Activated naive CD8-positive, alpha-beta T cell treated with anti-CD3 and anti-CD28 coated beads, Interleukin-2, amount 10 ng/mL, durations not matched to agents 7 days and 5 days (primary cell): ENCODE measurements at regions not wholly inside any gene's neighbourhood (a gene's known extent, or its start where the extent isn't known, plus 50 kb on each side); places are given as distances from the start of the nearest gene placed in this dataset.

Experiments
- ATAC-seq: fragments of 150-1000 bp; cut with Tn5 transposase; one replicate; pipeline ENCODE4 v1.10.0; 2021; ENCODE audit warnings: low read depth, moderate library complexity
- POLR2A ChIA-PET: fragments of 350-600 bp; sonication (Branson Sonifier 250); formaldehyde crosslinking; loops from one replicate; lab custom pipeline; 2021; ENCODE audit warnings: antibody characterized with exemption; lab: Charles Lee
- DNase-seq: peaks from one replicate; pipeline ENCODE4 v3.0.0; 2021
- H3K27ac Mint-ChIP-seq: one replicate; pipeline ENCODE4 v1.8.0; 2022; ENCODE audit warnings: mild to moderate bottlenecking, mixed read lengths
- H3K27me3 Mint-ChIP-seq: one replicate; pipeline ENCODE4 v1.8.0; 2022; ENCODE audit warnings: mild to moderate bottlenecking, moderate library complexity, mixed read lengths
- H3K36me3 Mint-ChIP-seq: one replicate; pipeline ENCODE4 v1.8.0; 2021; ENCODE audit warnings: mild to moderate bottlenecking, mixed read lengths
- H3K4me1 Mint-ChIP-seq: one replicate; pipeline ENCODE4 v1.8.0; 2021; ENCODE audit warnings: mixed read lengths
- H3K4me3 Mint-ChIP-seq: one replicate; pipeline ENCODE4 v1.8.0; 2022; ENCODE audit warnings: mild to moderate bottlenecking, moderate library complexity, mixed read lengths
- H3K9me3 Mint-ChIP-seq: one replicate; pipeline ENCODE4 v1.8.0; 2021; ENCODE audit warnings: mixed read lengths

- Mint-ChIP-seq H3K27me3 (peaks cover 14% of the 10 kb centered on the region), H3K4me3 (no peak overlapping the region)
Measured at GRCh38 chr3:38980938-38981337, 70.8 kb downstream of the SCN11A start.

GRCh38 chr3:38978729-38979128 lies 73.0 kb downstream of the SCN11A start:
- Mint-ChIP-seq H3K9me3 (no peaks in the 10 kb centered on the region), H3K27ac (no peak overlapping the region), H3K4me3 (no peak overlapping the region), H3K4me1 (no peaks in the 10 kb centered on the region), H3K36me3 (no peaks in the 10 kb centered on the region), H3K27me3 (peaks cover 13% of the 10 kb centered on the region)
- ATAC-seq, result no peak
- POLR2A ChIA-PET, result no interaction called here
- no peak for DNase-seq

More at GRCh38 chr3:38980938-38981337, 70.8 kb downstream of the SCN11A start:
- POLR2A ChIA-PET, result no interaction called here
- no peak for ATAC-seq
- Mint-ChIP-seq H3K27ac (no peak overlapping the region), H3K9me3 (no peaks in the 10 kb centered on the region), H3K36me3 (no peaks in the 10 kb centered on the region), H3K4me1 (no peaks in the 10 kb centered on the region)
- no peak for DNase-seq

GRCh38 chr3:38970851-38971638 lies 80.7 kb downstream of the SCN11A start:
- no peak for ATAC-seq
- no peak for DNase-seq

DNA sequence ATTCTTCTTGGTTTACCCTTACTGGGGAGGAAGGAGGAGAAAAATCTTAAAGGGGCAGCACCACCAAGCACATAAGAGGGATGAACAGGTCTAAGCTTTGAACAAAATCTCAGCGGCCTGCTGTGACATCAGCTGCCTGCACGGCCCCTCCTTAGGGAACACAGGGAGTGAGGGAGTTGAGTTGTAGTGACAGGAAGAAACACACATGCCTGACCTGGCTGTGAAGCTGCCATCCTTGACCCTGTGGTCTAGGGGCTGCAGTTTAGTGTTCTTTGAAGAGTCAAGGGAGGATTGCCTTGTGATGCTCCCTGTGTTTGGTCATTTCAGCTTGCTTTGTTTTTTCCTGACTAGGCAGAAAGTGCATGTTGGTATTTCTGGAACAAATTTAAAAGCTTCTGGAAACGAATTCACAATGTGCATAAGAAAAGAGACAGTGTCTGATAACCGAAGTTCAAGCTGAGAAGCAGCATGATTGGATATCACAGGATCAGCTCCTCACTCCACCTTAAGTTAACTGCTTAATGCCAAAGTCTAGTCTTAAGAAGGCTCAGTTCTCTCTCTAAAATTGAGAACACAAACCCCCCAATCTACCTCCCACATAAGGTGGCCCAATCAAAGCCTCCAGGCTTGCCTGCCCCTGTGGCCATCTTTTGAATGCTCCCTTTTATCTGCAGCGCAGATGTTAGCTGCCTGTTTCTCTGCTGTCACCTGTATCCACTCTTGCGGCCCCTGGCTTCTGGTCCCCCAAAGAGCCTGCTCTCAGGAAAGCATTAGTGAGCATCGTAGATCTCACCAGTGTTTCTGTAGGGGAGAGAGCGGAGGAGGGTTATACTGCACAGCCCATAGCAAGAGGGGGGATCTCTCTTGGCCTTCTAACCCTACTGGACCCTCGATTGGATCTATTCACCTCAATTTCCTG lies 82.2 kb downstream of the SCN11A start:
- no peak for ATAC-seq
- peaks cover 11% of the 10 kb centered on the region for H3K27me3 Mint-ChIP-seq
- no peaks in the 10 kb centered on the region for H3K4me1 Mint-ChIP-seq
- no peak overlapping the region for H3K27ac Mint-ChIP-seq
- POLR2A ChIA-PET, result no interaction called here
- no peaks in the 10 kb centered on the region for H3K9me3 Mint-ChIP-seq
- H3K4me3 Mint-ChIP-seq, result no peak overlapping the region
- H3K36me3 Mint-ChIP-seq, result no peaks in the 10 kb centered on the region
- DNase-seq, result no peak

More at GRCh38 chr3:38970851-38971638, 80.7 kb downstream of the SCN11A start:
- H3K9me3 Mint-ChIP-seq, result no peaks in the 10 kb centered on the region
- no peaks in the 10 kb centered on the region for H3K4me1 Mint-ChIP-seq
- H3K36me3 Mint-ChIP-seq, result no peaks in the 10 kb centered on the region
- POLR2A ChIA-PET, result no interaction called here
- peaks cover 16% of the 10 kb centered on the region for H3K27me3 Mint-ChIP-seq
- no peak overlapping the region for H3K27ac Mint-ChIP-seq
- no peak overlapping the region for H3K4me3 Mint-ChIP-seq

- POLR2A ChIA-PET, result no interaction called here
- no peak overlapping the region for H3K4me3 Mint-ChIP-seq
- peaks cover 11% of the 10 kb centered on the region for H3K27me3 Mint-ChIP-seq
- ATAC-seq (no peak), DNase-seq (no peak)
- H3K9me3 Mint-ChIP-seq, result no peaks in the 10 kb centered on the region
- no peaks in the 10 kb centered on the region for H3K36me3 Mint-ChIP-seq
- H3K4me1 Mint-ChIP-seq, result no peaks in the 10 kb centered on the region
- no peak overlapping the region for H3K27ac Mint-ChIP-seq
Measured at GRCh38 chr3:38968891-38969290, 82.9 kb downstream of the SCN11A start.

DNA sequence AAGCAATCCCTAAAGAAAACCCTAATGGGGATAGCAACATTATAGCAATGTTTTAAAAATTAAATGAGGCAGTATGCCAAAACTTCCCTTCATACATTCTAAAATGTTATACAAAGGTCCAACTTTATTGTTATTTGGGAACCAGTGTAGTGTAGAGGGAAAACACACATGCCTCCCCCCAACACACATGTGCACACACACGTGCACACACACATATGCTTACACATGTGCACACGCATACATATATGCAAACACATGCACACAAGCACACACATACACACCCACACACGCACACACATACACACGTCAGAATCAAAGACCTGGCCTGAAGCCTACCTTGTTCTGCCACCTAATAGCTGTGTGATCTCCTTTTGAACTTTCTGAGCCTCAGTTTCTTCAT lies 83.3 kb downstream of the SCN11A start:
- H3K4me3 Mint-ChIP-seq, result no peak overlapping the region
- POLR2A ChIA-PET, result no interaction called here
- no peaks in the 10 kb centered on the region for H3K36me3 Mint-ChIP-seq
- ATAC-seq (no peak), DNase-seq (no peak)
- no peaks in the 10 kb centered on the region for H3K9me3 Mint-ChIP-seq
- H3K27ac Mint-ChIP-seq, result no peak overlapping the region
- peaks cover 11% of the 10 kb centered on the region for H3K27me3 Mint-ChIP-seq
- H3K4me1 Mint-ChIP-seq, result no peaks in the 10 kb centered on the region

- DNase-seq (no peak), ATAC-seq (no peak)
- Mint-ChIP-seq H3K4me1 (no peaks in the 10 kb centered on the region), H3K9me3 (no peaks in the 10 kb centered on the region), H3K36me3 (no peaks in the 10 kb centered on the region), H3K27ac (no peak overlapping the region), H3K4me3 (no peak overlapping the region), H3K27me3 (peaks cover 11% of the 10 kb centered on the region)
- POLR2A ChIA-PET, result no interaction called here
Measured at GRCh38 chr3:38967693-38967989, 84.1 kb downstream of the SCN11A start.

DNA sequence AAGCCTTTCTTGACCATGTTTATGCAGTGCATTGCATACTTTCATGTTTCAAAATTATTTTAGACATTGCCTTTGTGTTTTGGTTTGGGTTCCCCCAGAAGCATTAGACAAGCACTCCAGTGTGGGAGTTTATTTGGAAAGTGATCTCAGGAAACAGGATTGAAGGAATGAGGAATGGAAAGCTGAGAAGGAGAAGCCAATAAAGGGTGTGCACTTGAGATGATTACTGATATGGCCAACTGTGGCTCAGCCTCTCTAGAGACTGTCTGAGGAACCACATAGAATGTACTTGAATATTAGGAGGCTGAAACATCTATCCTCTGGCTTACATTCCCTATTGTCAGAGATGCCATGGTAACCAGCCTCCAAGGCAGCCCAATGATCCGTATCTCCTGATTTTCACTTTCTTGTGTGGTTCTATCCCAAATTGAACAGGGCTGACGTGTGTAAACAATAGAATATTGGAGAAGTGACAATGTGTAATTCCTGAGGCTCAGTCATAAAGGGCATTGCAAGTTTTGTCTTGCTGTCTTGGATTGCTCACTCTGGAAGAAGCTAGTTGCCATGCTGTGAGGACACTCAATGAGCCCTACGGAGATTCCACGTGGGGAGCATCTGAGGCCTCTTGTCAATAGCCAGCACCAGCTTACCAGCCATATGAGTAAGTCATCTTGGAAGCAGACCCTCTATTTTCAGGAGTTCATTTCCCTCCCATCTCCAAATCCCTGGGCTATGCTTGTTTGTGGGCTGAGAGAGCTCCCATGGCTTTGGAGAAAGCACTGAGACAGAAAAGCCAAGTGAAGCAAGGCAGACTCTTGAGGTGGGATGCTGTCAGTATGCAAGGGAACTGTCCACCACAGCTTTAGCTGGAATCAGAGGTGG lies 84.7 kb downstream of the SCN11A start:
- no peak for ATAC-seq
- Mint-ChIP-seq H3K27ac (no peak overlapping the region), H3K27me3 (peaks cover 11% of the 10 kb centered on the region), H3K4me1 (no peaks in the 10 kb centered on the region), H3K4me3 (no peak overlapping the region), H3K9me3 (no peaks in the 10 kb centered on the region), H3K36me3 (no peaks in the 10 kb centered on the region)
- POLR2A ChIA-PET, result no interaction called here
- DNase-seq, result no peak

- no peak overlapping the region for H3K4me3 Mint-ChIP-seq
- POLR2A ChIA-PET, result no interaction called here
- H3K9me3 Mint-ChIP-seq, result no peaks in the 10 kb centered on the region
- H3K36me3 Mint-ChIP-seq, result no peaks in the 10 kb centered on the region
- DNase-seq, result no peak
- peaks cover 11% of the 10 kb centered on the region for H3K27me3 Mint-ChIP-seq
- H3K27ac Mint-ChIP-seq, result no peak overlapping the region
- H3K4me1 Mint-ChIP-seq, result peaks cover 2% of the 10 kb centered on the region
- ATAC-seq, result no peak
Measured at GRCh38 chr3:38964646-38965045, 87.1 kb downstream of the SCN11A start.

GRCh38 chr3:38964204-38964603 lies 87.5 kb downstream of the SCN11A start:
- Mint-ChIP-seq H3K9me3 (no peaks in the 10 kb centered on the region), H3K4me3 (no peak overlapping the region), H3K27ac (no peak overlapping the region), H3K4me1 (peaks cover 2% of the 10 kb centered on the region), H3K27me3 (peaks cover 9% of the 10 kb centered on the region), H3K36me3 (no peaks in the 10 kb centered on the region)
- no peak for ATAC-seq
- DNase-seq, result no peak
- POLR2A ChIA-PET, result no interaction called here

GRCh38 chr3:38960953-38961622 lies 90.7 kb downstream of the SCN11A start:
- Mint-ChIP-seq H3K9me3 (no peaks in the 10 kb centered on the region), H3K27me3 (no peaks in the 10 kb centered on the region), H3K27ac (no peak overlapping the region), H3K4me3 (no peak overlapping the region), H3K4me1 (peaks cover 2% of the 10 kb centered on the region), H3K36me3 (no peaks in the 10 kb centered on the region)
- no peak for DNase-seq
- no peak for ATAC-seq
- POLR2A ChIA-PET, result no interaction called here

DNA sequence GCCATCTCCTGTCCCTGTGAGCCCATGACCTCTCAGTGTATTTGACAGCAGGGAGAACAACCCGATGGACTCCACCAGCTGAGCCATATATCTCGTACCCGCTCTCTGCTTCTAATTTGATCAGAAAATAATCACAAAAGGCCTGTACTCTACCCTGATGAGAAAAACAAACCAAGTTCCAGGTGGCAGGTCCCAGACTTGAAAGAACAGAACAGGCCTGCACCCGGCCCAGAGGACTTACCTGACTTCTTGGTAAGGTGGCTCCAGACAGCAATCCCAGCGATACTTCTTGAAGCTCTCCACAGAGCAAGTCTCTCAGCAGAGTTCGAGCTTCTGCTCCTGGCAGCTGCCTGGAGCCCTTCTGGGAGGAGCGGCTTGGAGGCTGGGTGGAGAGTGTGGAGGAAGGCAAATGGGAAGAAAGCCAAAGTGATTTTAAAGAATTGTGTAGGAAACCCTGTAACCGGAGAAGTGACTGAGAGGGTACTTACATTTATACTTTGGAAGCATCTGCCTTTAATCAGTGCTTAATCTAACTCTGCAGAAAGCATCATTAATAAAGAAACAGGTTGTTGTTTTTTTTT lies 91.6 kb downstream of the SCN11A start:
- DNase-seq (no peak), ATAC-seq (no peak)
- POLR2A ChIA-PET, result no interaction called here
- Mint-ChIP-seq H3K9me3 (no peaks in the 10 kb centered on the region), H3K27ac (no peak overlapping the region), H3K27me3 (no peaks in the 10 kb centered on the region), H3K36me3 (no peaks in the 10 kb centered on the region), H3K4me1 (peaks cover 2% of the 10 kb centered on the region), H3K4me3 (no peak overlapping the region)
